Uterus (tissue), 2 donors: ENCODE measurements at regions not wholly inside any gene's neighbourhood (a gene's known extent, or its start where the extent isn't known, plus 50 kb on each side); places are given as distances from the start of the nearest gene placed in this dataset.

Source experiments
- POLR2A ChIP-seq, 2 donors: fragments of 450-650 bp; IDR thresholded peaks; one replicate each; pipeline ENCODE4 v1.6.1; 2016; ENCODE audit warnings: antibody characterized with exemption in 2 of 2, mild to moderate bottlenecking in 1 of 2, moderate library complexity in 1 of 2
- TF ChIP-seq, protein P1 (sequence below), 4 experiments: fragments of 200-600 bp in 2 of 4; fragments of 450-650 bp in 2 of 4; sonication (generic) in 2 of 4; IDR thresholded peaks; one replicate each; pipeline ENCODE4 v1.5.1; 2016 to 2019; ENCODE audit warnings: antibody characterized with exemption in 4 of 4, mild to moderate bottlenecking in 2 of 4, moderate library complexity in 1 of 4

- TF ChIP-seq, protein P1, sequence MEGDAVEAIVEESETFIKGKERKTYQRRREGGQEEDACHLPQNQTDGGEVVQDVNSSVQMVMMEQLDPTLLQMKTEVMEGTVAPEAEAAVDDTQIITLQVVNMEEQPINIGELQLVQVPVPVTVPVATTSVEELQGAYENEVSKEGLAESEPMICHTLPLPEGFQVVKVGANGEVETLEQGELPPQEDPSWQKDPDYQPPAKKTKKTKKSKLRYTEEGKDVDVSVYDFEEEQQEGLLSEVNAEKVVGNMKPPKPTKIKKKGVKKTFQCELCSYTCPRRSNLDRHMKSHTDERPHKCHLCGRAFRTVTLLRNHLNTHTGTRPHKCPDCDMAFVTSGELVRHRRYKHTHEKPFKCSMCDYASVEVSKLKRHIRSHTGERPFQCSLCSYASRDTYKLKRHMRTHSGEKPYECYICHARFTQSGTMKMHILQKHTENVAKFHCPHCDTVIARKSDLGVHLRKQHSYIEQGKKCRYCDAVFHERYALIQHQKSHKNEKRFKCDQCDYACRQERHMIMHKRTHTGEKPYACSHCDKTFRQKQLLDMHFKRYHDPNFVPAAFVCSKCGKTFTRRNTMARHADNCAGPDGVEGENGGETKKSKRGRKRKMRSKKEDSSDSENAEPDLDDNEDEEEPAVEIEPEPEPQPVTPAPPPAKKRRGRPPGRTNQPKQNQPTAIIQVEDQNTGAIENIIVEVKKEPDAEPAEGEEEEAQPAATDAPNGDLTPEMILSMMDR (IDR thresholded peaks at IDR 0.05): no peak
- no peak for TF ChIP-seq POLR2A (IDR thresholded peaks at IDR 0.05)
Observed at GRCh38 chr5:145025775-145026174, 809.4 kb downstream of the PRELID2 start.
